Middle frontal gyrus (tissue), 1 donor: ENCODE measurements at regions not wholly inside any gene's neighbourhood (a gene's known extent, or its start where the extent isn't known, plus 50 kb on each side); places are given as distances from the start of the nearest gene placed in this dataset.
"Not testable (repeated sequence)": the region's sequence is repeated elsewhere in the genome, so short reads cannot be mapped to it uniquely, and the experiment has no call there.

ENCODE experiments used
- DNase-seq: peaks from one replicate; pipeline ENCODE4 v3.0.0-alpha.2; 2015; ENCODE audit warnings: low spot score; ENCODE audit errors: extremely low spot score

DNA sequence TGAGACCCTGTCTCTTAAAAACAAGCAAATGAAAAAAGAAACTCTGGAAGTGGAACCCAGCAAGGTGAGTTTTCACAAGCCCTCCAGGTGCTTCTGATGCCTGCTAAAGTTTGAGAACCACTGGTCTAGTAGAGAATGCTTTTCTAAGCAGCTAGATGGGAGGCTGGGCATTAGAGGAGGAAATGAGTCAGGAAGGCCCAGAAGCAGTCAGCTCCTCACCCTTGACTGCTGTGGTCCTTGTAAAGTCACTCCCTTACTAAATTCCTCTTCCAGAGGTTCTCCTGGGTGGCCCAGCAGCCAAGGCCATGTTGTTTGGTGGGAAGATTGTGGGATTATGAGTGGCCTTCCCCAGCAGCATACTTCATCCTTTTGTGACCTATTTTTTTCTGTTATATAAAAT is 52.0 kb upstream of the FYN start:
- DNase-seq = no peak

DNA sequence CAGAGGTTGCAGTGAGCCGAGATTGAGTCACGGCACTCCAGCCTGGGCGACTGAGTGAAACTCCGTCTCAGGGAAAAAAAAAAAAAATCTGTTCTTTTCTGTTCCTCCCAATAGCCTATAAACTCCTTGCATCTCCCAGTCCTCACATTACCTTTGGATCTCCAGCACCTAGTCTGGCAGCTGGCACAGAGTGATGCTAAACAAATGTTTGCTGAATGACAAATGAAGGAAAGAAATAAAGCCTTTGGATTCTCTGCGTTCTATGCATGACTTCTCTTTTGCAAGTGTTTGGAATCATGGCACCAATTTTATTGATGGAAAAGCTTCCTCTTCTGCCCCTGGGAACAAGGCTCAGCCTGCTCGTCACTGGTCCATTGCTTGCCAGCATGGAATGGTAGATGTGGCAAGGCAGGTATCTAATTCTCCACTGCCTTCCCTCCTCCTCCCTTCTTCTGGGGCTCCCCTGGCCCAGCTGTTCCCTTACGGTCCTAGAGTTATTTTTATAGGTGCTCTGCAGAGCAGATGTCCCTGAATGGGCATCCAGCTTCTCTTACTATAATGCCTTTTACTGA is 53.6 kb upstream of the FYN start:
- no peak for DNase-seq

DNA sequence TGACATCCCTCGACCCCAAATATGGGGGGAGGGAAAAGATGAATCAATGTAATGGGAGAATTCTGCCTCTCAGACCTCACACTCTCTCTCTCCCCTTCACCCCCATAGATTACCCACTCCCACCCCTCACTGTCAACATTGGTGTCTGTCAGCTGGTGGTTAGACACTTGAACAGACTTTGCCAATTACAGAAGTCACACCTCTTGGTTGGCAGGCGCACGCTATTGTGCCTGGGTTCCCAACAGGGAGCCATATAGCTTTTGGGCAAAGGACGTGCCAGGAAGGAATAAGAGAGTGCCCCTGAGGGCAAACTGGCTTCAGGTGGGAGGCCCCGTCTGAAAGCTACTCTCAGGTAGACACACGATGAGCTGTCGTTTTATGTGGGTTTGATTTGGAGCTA is 54.1 kb upstream of the FYN start:
- DNase-seq = no peak

DNA sequence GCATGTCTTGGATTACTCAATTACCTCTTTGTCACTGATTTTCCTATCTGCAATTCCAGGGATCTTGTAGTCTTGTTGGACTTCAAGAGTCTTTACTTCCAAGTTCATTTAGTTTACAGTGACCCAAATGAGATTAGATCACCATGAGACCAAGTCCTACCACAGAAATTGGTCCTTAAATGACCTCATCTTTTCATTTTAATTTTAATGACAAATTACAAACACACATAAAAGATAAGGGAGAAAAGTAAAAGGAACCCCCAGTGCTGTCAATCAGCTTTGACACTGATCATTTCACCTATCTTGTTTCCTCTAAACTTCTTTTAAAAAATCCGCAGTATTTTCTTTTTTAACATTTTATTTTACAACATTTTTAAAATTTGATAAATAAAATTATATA is 54.9 kb upstream of the FYN start:
- DNase-seq = no peak

DNA sequence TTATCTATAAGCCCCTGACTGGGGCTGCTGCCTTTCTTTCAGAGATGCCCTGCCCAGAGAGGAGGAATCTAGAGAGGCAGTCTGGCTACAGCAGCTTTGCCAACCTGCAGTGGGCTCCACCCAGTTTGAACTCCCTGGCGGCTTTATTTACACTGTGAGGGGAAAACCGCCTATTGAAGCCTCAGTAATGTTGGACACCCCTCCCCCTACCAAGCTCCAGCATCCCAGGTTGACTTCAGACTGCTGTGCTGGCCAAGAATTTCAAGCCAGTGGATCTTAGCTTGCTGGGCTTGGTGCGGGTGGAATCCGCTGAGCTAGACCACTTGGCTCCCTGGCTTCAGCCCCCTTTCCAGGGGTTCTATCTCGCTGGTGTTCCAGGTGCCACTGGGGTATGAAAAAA is 61.4 kb upstream of the FYN start:
- DNase-seq = not testable (repeated sequence)

DNA sequence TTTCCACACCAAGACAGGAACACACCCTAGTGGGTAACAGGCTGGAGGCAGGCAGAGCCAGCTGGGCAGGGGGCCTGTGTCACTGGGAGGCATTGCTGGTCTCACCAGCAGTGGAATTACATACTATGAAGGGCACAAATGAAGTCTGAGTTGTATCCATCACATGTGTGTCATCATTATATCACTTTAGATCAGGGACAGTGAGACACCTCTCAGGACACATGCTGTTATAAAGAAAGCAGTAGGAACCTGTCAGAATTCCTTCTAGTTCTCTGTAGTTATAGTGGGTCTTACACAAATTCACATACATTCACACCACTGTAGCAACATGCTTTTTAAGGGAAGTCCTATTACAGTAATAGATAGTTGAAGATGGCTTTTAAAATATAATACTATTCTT is 63.5 kb upstream of the FYN start:
- no peak for DNase-seq

DNA sequence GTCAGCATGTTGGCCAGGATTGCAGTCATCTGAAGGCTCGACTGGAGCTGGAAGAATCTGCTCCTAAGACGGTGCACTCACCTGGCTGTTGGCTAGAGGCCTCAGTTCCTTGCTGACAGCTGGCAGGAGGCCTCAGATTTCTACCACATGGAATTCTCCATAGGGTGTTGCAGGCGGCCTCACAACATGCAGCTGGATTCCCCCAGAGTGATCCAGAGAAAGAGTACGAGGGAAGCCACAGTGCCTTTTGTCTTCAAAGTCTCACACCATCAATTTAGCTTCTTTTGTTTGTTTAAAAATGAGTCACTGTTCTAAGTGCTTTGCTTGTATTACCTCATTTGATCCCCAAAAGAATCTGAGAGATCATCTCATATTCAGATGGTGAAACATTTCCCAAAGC is 65.5 kb upstream of the FYN start:
- DNase-seq = no peak

DNA sequence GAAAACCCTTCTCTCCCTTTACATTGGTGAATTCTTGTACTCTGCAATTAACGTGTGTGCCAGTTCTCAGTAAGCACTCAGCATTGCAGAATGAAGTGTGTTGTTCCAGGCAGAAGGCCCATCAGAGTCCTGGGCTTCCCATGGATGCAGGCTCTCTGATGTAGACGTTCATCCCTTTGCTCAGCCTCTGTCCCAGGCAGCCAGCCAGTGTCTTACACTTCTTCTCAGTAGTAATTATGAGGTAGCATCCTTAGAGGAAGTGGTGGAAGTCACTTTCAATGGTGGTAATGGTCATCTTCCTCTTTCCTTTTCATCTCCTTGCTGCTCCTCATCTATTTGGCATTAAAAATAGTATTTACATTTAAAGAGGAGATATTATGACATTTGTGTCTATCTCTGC is 66.7 kb upstream of the FYN start:
- no peak for DNase-seq

DNA sequence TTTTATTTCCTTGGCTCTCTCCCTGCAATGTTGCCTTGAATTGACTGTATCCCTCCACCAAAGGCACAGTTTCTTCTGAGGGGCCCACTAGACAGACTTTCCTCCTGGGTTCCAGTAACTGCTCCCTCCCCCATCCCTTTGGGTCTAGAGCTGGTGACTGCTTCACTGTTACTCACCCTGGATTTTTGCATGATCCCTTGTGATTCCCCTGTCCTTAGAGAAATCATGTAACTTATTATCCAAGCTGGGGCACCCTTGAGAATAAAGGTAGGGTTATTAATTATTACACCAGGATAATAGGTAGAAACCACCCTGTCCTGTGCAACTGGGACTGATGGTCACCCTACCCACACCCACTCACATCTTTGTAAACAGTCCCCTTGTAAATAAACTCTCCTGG is 67.5 kb upstream of the FYN start:
- no peak for DNase-seq

DNA sequence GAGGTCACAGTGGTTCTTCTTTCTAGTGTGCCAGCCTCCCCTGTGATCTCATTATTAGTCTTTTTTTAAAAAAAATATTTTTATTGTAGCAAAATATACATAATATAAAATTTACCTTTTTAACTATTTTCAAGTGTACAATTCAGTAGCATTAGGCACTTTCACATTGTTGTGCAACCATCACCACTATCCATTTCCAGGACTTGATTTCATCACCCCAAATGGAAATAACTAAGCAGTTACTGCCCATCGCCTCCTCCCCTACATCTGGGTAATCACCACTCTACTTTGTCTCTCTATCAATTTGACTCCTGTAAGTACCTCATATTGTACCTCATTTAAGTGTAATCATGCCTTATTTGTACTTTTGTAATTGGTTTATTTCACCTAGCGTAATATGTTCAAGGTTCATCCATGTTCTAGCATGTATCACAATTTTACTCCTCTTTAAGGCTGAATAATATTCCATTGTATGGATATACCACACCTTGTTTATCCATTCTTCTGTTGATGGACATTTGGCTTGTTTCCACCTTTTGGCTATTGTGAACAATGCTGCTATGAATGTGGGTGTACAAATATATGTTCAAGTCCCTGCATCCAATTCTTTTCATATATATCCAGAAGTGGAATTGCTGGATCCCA is 68.6 kb upstream of the FYN start:
- no peak for DNase-seq

DNA sequence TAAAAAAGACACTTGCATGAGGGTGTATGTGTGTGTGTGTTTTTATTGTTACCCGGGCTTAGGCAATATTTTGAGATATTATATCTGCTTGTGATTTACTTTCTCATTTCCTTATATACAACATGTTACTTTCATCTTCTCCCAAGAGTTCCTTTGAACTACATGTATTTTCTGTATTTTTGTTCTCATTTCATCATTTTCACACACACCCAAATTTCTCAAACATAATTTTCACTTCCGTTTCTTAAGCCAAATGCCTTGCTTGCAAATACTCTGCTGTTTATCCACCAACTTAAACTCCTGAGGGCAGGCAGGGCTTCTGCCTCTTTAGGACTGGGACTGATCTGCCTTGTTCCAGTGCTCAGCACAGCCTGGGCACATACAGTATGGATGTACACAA is 69.3 kb upstream of the FYN start:
- DNase-seq = no peak

DNA sequence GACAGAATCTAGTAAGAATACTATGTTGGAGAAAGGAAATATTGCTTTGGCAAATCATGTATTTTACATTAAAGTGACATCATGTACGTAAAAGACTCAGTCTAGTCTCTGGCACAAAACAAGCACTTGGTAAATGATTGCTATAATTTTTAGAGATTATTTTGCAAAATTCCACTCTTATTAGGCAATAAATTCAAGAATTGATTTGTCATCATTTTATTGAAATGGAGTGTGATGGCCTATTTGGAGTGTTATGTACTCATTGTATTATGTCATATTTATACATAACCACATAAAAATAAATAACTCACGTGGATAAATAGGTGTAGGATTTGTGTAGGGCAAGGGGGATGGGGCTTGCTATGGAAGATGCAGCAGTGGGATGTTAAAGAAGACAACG is 70.0 kb upstream of the FYN start:
- no peak for DNase-seq

DNA sequence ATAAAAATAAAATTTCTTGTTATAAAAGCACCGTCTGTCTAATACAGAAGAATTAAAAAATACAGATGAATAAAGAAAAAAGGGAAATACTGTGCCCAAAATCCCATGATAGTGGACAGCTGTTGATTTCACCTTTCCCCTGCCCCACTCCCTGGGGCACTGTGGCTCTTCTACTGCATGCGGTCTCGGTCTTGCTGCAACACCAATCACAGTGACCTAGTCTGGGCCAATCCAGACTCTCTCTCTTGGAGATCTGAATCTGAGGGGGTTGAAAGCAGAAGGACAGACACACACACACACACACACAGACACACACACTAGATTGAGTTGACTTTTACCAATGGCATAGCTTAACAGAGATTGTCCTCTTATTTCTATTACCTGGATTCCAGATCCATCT is 70.5 kb upstream of the FYN start:
- no peak for DNase-seq

DNA sequence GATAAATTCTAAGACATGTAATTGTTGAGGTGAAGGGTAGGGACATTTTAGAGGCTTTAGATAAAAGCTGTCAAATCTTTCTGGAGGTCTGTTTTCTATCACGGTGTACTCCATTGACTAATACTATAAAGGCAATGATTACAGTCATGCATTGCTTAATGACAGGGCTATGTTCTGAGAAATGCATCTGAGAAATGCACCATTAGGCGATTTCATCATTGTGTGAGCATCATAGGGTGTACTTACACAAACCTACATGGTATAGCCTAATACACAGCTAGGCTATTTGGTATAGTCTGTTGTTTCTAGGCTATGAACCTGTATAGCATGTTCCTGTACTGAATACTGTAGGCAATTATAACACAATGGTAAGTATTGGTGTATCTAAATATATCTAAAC is 71.3 kb upstream of the FYN start:
- no peak for DNase-seq

DNA sequence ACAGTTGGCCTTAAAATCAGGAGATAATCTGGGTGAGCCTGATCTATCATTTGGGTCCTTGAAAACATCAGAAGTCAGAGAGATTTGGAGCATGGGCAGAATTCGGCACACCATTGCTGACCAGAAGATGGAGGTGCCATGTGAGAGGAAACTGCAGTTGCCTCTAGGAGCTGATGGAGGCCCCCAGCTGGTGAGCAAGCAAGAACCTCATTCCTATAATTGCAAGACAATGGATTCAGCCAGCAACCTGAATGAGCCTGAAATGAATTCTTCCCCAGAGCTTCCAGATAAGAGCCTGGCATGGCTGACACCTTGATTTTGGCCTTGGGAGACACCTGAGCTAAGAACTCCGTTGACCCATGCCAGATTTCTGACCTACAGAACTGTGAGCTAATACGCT is 76.3 kb upstream of the FYN start:
- DNase-seq = no peak

DNA sequence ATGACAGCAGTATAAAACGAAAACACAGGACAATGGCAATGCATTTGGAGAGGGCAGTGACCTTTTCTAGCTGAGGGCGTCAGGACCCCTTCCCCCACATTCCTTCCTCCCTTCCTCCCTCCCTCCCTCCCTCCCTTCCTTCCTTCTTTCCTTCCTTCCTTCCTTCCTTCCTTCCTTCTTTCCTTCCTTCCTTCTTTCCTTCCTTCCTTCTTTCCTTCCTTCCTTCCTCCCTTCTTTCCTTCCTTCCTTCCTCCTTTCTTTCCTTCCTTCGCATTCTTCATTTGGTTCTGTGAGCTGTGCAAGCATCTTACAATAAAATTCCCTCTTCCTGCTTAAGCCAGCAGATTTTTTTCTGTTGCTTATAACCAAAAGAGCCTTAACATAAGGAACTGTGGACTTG is 76.7 kb upstream of the FYN start:
- not testable (repeated sequence) for DNase-seq

DNA sequence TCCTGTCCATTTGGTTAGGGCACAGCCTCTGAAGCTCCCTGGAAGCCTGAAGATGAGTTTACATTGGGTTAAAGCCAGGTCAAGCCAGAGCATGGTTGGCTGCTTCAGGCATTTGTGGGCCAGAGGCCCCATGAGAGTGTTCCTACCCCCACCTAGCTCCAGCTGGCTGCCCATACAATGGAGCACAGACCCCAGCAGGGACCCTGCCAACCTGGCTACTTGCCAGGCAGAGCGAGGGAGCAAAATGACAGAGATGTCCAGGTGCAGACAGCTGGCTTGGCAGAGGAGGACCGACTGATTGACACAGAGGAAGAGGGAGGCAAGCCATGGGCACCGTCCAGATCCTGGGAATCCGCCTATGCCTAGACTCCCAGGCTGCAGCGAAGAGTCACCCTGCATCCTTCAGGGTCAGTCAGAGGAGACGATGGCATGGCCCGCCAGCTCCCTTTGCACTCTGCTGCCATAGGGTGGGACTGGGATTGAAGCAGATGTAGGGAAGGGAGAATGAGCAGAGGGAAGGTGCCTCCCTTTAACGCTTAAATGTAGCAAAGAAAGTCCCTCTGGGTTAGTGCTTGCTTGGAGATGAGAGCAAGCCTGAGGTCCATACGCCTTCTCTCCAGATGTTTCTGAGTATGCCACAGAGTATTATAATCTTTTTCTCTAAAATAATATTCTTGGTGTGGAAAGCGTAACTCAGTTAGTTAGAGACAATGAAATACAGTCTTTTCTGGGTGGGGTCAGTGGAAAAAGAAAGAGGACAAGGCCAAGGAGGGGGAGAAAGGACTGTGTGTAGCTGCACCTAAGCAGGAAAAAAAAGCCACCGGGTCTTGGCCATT is 77.6 kb upstream of the FYN start:
- no peak for DNase-seq

DNA sequence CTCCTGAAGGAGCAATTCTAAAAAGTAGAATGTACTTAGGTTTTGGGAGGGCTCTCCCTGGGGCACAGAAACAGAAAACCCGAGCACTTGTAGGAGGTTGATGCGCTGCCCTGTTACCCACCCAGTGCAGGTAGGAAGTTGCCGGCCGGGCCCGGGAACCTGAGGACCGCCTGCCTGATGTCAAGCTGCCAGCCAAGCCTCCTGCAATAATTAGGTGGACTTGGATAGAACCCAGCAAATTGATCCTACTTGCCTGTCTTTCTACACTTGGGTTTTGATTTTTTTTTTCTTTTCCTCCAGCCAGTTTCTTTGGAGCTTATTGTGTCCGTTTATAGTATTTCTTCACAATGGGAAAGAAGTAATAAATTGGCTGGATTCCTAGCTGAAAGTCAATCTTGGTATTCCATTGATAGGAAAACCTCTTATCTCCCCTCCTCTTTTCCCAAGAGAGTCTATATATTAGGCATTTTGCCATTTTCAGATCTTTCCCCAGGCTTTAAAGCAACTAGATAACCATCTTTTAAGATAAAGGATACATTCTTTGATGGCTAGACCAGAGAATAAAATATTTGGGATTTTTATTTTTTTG is 78.3 kb upstream of the FYN start:
- DNase-seq = no peak

DNA sequence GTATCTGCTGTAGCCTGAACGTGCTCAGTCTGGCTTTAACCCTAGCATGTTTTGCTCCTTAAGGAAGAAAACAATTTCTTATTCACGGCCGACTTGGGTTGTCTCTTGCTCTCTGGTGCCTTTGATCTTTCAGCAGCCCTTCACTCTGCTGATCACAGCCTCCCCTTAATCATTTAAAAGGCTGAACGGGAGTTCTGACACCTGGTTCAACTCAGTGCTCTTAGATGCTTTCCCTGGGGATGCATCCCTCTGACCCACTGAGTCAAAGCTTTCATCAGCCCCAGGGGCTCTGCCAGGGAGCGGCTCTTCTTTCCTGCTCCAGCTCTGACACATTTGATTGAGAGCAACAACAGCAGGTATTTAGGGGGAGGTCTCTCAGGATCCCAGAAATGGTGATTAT is 79.0 kb upstream of the FYN start:
- no peak for DNase-seq

DNA sequence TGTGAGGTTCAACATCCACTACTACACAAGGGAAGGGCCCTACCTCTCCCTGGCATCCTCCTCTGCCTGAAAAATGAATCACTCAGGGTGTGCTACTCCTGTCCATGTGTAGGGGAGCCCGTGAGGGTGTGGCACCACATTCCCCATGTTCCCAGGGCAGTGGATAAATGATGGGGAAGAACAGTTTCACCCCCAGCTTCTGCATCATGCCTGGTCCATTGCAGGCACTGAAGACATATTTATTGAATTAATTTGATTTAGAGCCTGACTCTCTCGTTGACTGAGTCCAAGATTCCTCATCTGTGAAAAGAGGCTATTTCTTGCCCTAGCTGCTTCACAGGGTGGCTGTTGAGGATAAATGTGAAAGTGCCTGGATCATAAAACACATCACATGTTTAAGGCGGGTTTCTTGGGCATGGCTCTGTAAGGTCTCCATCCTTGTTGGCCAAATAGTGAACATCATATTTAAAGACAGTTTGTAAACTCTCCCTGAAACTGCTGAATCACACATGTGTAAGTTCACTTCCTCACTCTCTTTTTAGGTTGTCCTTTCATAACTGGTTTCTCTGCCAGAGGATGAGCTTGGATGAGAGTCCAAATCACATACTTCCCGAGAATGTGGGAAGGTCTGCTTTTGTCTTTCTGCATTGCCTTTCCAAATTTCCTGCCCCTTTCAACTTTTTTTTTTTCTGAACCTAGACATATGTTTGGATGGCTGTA is 79.7 kb upstream of the FYN start:
- no peak for DNase-seq

DNA sequence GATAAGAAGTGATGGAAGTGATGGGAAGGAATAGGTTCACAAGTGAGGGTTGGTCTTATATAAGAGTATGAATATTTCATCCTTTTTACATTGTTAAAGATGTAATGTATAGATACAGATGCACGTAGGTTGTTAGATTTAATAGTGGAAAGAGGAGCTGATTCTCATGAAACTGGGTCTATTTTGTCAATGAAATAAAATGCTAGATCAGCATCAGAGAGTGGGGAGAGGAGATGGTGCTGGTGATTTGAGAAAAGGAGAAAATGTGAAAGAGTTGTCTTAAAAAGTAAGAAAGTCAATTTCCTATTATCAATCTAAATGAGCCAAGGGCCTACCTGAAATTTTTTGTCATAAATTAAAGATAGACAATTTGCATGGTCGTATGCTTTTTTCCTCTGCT is 82.8 kb upstream of the FYN start:
- no peak for DNase-seq
